Anterior cingulate cortex (tissue), 58 donors: ENCODE measurements at regions not wholly inside any gene's neighbourhood (a gene's known extent, or its start where the extent isn't known, plus 50 kb on each side); places are given as distances from the start of the nearest gene placed in this dataset.

ENCODE experiments used
- DNase-seq, 58 donors: peaks; one replicate each; lab custom pipeline; 2025; lab: John Stamatoyannopoulos, UW

- no peak for DNase-seq
Observed at GRCh38 chr6:106035655-106036054, 50.5 kb upstream of the PRDM1 start.

DNA sequence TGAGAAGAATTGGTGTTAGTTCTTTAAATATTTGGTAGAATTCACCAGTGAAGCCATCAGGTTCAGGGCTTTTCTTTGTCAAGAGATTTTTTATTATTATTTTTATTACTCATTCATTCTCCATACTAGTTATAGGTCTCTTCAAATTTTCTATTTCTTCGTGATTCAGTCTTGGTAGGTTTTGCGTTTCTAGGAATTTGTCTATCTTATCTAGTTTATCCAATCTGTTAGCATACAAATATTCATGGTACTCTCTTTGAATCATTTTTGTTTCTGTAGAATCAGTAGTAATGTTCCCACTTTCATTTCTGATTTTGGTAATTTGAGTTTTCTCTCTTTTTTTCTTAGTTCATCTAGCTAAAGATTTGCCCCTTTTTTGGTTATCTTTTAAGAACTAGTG lies 52.3 kb upstream of the PRDM1 start:
- DNase-seq: no peak

DNA sequence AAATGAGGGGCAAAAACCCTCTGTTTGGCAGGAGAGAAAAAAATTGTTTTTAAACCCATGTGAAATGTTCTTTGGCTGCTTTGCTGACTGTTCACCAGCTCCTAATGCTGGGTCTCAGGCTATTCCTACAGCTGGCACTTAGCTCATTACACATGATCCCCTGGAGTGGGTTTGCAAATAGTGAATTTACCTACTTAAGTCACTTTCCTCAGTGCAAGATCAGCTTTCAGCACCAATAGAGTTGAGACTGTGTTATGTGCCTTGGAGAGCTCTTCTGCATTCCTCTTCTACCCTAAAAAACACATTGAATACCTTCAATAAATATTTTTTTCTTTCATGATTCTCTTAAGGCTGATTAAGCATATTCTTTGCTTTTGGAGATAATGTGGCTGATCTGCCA lies 58.4 kb upstream of the PRDM1 start:
- no peak for DNase-seq

GRCh38 chr6:106026748-106027715 lies 59.1 kb upstream of the PRDM1 start:
- peak in 1 of 58 donors; percentile 12 for DNase-seq

DNA sequence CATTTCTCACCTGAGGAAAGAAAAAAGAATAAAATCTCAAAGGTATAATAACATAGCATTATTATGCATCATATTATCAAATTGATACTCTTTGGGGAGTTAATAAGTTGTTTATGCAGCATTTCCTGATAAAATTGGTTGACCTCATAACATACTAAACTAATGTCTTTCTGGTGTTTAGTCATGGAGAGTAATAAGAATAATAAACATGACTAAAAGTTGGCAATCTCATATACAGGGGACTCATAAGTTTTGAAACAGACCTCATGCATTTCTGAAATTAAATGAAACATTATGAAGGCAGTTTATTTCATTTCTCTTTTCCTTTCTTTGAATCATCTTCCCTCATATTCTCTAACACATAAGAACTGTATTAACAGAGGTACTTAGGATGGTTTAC lies 60.5 kb upstream of the PRDM1 start:
- DNase-seq: no peak

- no peak for DNase-seq
Observed at GRCh38 chr6:106022801-106023200, 63.3 kb upstream of the PRDM1 start.

- no peak for DNase-seq
Observed at GRCh38 chr6:106017454-106017853, 68.7 kb upstream of the PRDM1 start.

- no peak for DNase-seq
Observed at GRCh38 chr6:106014955-106015354, 71.2 kb upstream of the PRDM1 start.

DNA sequence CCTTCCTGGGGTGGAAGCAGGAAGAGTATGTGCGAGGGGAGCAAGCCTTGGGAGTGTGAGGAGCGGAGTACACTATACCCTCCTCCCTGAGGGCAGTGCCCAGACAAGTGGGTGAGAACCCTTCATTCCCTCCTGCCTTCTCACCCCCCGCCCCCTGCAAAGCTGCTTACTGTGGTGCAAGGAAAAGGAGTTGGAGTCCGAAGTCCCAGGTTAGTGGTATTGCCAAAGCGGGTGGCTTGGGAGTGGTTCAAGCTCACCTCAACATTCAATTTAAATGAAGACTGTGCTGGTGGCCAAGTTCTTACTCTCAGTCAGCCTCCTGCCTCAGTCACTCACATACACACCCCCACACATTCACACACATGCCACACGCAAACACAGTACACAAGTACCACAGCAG lies 74.7 kb upstream of the PRDM1 start:
- no peak for DNase-seq

DNA sequence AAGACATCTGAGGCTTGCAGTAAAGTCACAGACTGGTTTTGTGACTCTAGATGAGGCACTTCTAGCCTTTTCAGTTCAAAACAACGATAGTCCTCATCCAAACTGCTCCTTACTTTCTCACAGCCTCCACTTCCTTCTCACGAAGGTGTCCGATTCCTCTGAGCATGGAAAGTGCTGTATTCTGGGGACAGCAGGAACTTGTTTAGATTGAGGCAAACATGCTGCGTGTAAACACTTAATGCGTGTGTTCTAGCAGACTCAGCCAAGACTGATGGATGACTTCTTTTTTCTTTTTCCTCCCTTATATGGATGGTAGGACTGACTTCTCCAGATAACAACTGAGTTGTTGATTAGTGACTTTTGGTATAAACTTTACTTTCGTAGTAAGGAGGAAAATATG lies 80.2 kb upstream of the PRDM1 start:
- no peak for DNase-seq

GRCh38 chr6:106005013-106005412 lies 81.1 kb upstream of the PRDM1 start:
- no peak for DNase-seq

- no peak for DNase-seq
Observed at GRCh38 chr6:106003268-106003987, 82.7 kb upstream of the PRDM1 start.

DNA sequence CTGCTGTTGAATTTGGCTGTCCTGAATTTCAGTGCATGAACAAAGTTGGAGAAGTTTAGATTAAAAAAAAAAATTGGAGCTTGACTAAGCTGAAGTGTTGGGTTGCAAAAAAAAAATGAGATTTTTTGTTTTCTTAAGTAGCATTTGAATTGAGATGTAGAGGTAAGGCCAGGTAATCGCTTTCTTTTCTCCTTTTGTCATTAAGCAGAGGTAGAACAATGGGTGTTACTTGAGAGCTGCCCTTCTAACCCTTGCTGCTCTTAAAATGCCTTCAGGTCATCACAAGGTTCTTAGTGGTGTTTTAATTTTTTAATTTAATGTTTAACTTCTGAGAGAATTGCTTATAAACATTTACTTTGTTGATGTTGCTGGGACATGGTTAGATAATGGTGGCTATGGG lies 84.1 kb upstream of the PRDM1 start:
- DNase-seq: no peak

DNA sequence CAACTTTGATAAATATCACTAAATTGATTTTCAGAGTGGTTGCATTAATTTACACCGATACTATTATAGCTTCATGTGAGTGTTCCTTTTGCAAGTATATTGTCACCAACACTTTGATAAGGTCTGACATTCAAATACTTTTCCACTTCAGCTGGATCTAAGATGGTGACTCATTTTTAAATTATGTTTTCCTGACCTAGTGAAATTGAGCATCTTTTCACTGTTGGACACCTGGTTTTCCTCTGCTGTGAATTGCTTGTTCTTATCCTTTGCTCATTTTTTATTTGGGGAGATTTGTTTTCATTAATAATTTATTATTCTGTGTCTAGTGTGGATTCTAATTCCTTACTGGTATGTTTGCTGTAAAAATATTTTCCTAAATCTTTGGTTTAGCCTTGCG lies 85.2 kb upstream of the PRDM1 start:
- DNase-seq: no peak

DNA sequence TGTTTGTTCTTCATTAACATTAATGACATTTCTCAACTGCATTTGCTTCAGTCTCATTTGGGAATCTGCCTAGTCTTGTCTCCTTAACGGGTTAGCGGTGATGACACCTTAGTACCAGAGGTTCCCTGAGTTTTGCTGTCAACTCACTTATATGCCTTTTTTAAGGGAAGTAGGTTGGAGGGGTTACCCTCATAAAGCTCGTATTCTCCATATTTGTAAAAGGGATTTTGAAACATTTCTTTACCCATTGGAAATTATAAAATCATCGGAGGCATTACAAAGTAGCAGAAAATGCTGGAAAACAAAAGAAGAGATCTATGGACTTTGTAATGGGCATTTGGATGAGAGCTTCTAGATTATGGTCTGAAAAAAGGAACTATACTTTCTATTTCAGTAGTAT lies 88.7 kb upstream of the PRDM1 start:
- no peak for DNase-seq

GRCh38 chr6:105995391-105995865 lies 90.7 kb upstream of the PRDM1 start:
- no peak for DNase-seq

GRCh38 chr6:105994591-105995390 lies 91.3 kb upstream of the PRDM1 start:
- peak in 11 of 58 donors; percentile 10 to 44 (median 14) for DNase-seq

GRCh38 chr6:105994118-105994590 lies 92.0 kb upstream of the PRDM1 start:
- peak in 6 of 58 donors; percentile 4 to 43 (median 16) for DNase-seq

GRCh38 chr6:105993341-105994117 lies 92.6 kb upstream of the PRDM1 start:
- no peak for DNase-seq
